ENCODE measurements at regions not wholly inside any gene's neighbourhood (a gene's known extent, or its start where the extent isn't known, plus 50 kb on each side); places are given as distances from the start of the nearest gene placed in this dataset.

- no peak for TF ChIP-seq POLR2A (IDR thresholded peaks at IDR 0.05)
- TF ChIP-seq CTCF (IDR thresholded peaks at IDR 0.05) = no peak
- TF ChIP-seq POLR2AphosphoS5 (IDR thresholded peaks at IDR 0.05) = no peak
These were observed 65.3 kb upstream of the NUDT7 start for GRCh38 chr16:77657016-77657415.

Measured in breast epithelium (tissue), 3 donors.